Natural killer cell (primary cell): ENCODE measurements at regions not wholly inside any gene's neighbourhood (a gene's known extent, or its start where the extent isn't known, plus 50 kb on each side); places are given as distances from the start of the nearest gene placed in this dataset.

Experiments used
- ATAC-seq, 3 donors: fragments of 150-1000 bp in 2 of 3; fragments of 200-7000 bp in 1 of 3; cut with Tn5 transposase; 1 replicate in 1 of 3; 2 replicates in 2 of 3; pipeline ENCODE4 v1.10.0; 2021; ENCODE audit warnings: mild to moderate bottlenecking in 2 of 3, moderate library complexity in 2 of 3
- DNase-seq, 2 donors: peaks; one replicate each; pipeline versions ENCODE4 v3.0.0 to v3.0.0-alpha.2; 2013 to 2021; ENCODE audit warnings: mixed read lengths in 1 of 2
- H3K27ac ChIP-seq: one replicate; pipeline ENCODE4 v1.5.1; 2013; ENCODE audit warnings: mild to moderate bottlenecking, low read length
- H3K27me3 ChIP-seq: one replicate; pipeline ENCODE4 v1.6.1; 2013; ENCODE audit warnings: low read length; ENCODE audit not compliant: control insufficient read depth, insufficient read depth
- H3K36me3 ChIP-seq: one replicate; pipeline ENCODE4 v1.6.1; 2013; ENCODE audit warnings: low read length; ENCODE audit not compliant: control insufficient read depth, insufficient read depth
- H3K4me1 ChIP-seq: one replicate; pipeline ENCODE4 v1.6.1; 2013; ENCODE audit warnings: low read length; ENCODE audit not compliant: control insufficient read depth, insufficient read depth
- H3K4me3 ChIP-seq: one replicate; pipeline ENCODE4 v1.5.1; 2013; ENCODE audit warnings: low read length
- H3K9me3 ChIP-seq: one replicate; pipeline ENCODE4 v1.6.1; 2013; ENCODE audit warnings: low read length; ENCODE audit not compliant: control insufficient read depth, insufficient read depth
- H3K27ac Mint-ChIP-seq, 2 donors: one replicate each; pipeline ENCODE4 v1.8.0; 2022; ENCODE audit warnings: mild to moderate bottlenecking in 2 of 2, mixed read lengths in 2 of 2, moderate library complexity in 1 of 2
- H3K27me3 Mint-ChIP-seq, 2 donors: one replicate each; pipeline ENCODE4 v1.8.0; 2022; ENCODE audit warnings: low read depth in 2 of 2, mixed read lengths in 2 of 2
- H3K36me3 Mint-ChIP-seq: one replicate; pipeline ENCODE4 v1.8.0; 2022; ENCODE audit warnings: mixed read lengths
- H3K4me1 Mint-ChIP-seq, 2 donors: one replicate each; pipeline ENCODE4 v1.8.0; 2022; ENCODE audit warnings: mixed read lengths in 2 of 2
- H3K4me3 Mint-ChIP-seq: one replicate; pipeline ENCODE4 v1.8.0; 2022; ENCODE audit warnings: mild to moderate bottlenecking, moderate library complexity, mixed read lengths
- H3K9me3 Mint-ChIP-seq, 2 donors: one replicate each; pipeline ENCODE4 v1.8.0; 2022; ENCODE audit warnings: mixed read lengths in 2 of 2
- CTCF ChIP-seq: fragments of 200-600 bp; IDR thresholded peaks from one replicate; pipeline ENCODE4 v1.8.0; 2022; ENCODE audit warnings: antibody characterized with exemption
- WGBS: methylation state at CpG from one replicate; pipeline ENCODE4 v1.1.7; 2013; ENCODE audit warnings: missing lambda C conversion rate; ENCODE audit not compliant: insufficient coverage; 5-methylcytosine and 5-hydroxymethylcytosine counted together
- intact Hi-C: fragments of 100-400 bp; cut with micrococcal nuclease; formaldehyde crosslinking; loops from one replicate; pipeline ENCODE4 v1.14.2; 2022

GRCh38 chr15:25051399-25052154, 96.8 kb downstream of the SNRPN start:
- H3K9me3 ChIP-seq, result peaks cover 86% of the 10 kb centered on the region

GRCh38 chr15:25052191-25052999, 97.6 kb downstream of the SNRPN start:
- Histone ChIP-seq H3K36me3 (peaks cover 9% of the 10 kb centered on the region), H3K27ac (no peak overlapping the region), H3K9me3 (peaks cover 89% of the 10 kb centered on the region), H3K4me3 (no peak overlapping the region), H3K27me3 (no peaks in the 10 kb centered on the region), H3K4me1 (no peaks in the 10 kb centered on the region)
- ATAC-seq (no peak), DNase-seq (no peak)
- no peak for TF ChIP-seq CTCF
- no peak overlapping the region for H3K4me3 Mint-ChIP-seq
- no peak overlapping the region for H3K27ac Mint-ChIP-seq
- H3K36me3 Mint-ChIP-seq, result peaks cover 55% of the 10 kb centered on the region
- H3K27me3 Mint-ChIP-seq, result no peaks in the 10 kb centered on the region
- peaks cover 15 to 35% of the 10 kb centered on the region in 2 donors for H3K9me3 Mint-ChIP-seq
- H3K4me1 Mint-ChIP-seq, result no peaks in the 10 kb centered on the region
- intact Hi-C loops, result no loop called here
- WGBS, result 91% methylated on average over 14 of the region's 14 CpGs

More at GRCh38 chr15:25051399-25052154, 96.8 kb downstream of the SNRPN start:
- intact Hi-C loops, result no loop called here
- Histone ChIP-seq H3K36me3 (peaks cover 7% of the 10 kb centered on the region), H3K27me3 (no peaks in the 10 kb centered on the region), H3K4me1 (no peaks in the 10 kb centered on the region), H3K4me3 (no peak overlapping the region), H3K27ac (no peak overlapping the region)
- WGBS, result 86% methylated on average over 13 of the region's 13 CpGs
- DNase-seq (no peak), ATAC-seq (no peak)
- Mint-ChIP-seq H3K27ac (no peak overlapping the region), H3K4me3 (no peak overlapping the region), H3K27me3 (no peaks in the 10 kb centered on the region), H3K36me3 (peaks cover 55% of the 10 kb centered on the region), H3K4me1 (no peaks in the 10 kb centered on the region), H3K9me3 (peaks cover 19 to 35% of the 10 kb centered on the region in 2 donors)
- TF ChIP-seq CTCF, result no peak

- ATAC-seq (no peak), DNase-seq (no peak)
- Mint-ChIP-seq H3K4me1 (no peaks in the 10 kb centered on the region), H3K9me3 (peaks cover 17 to 41% of the 10 kb centered on the region in 2 donors), H3K27me3 (no peaks in the 10 kb centered on the region), H3K4me3 (no peak overlapping the region), H3K27ac (no peak overlapping the region), H3K36me3 (peaks cover 55% of the 10 kb centered on the region)
- TF ChIP-seq CTCF, result no peak
- Histone ChIP-seq H3K9me3 (peaks cover 91% of the 10 kb centered on the region), H3K4me3 (no peak overlapping the region), H3K36me3 (peaks cover 10% of the 10 kb centered on the region), H3K4me1 (no peaks in the 10 kb centered on the region), H3K27ac (no peak overlapping the region), H3K27me3 (no peaks in the 10 kb centered on the region)
- WGBS, result 92% methylated on average over 20 of the region's 20 CpGs
- intact Hi-C loops, result no loop called here
Observed at GRCh38 chr15:25053000-25053815, 98.4 kb downstream of the SNRPN start.
